ENCODE measurements at regions not wholly inside any gene's neighbourhood (a gene's known extent, or its start where the extent isn't known, plus 50 kb on each side); places are given as distances from the start of the nearest gene placed in this dataset.

- TF ChIP-seq SIN3A (conservative IDR thresholded peaks at IDR 0.05 in 1 of 2, IDR thresholded peaks at IDR 0.05 in 1 of 2; ENCODE audit: low read depth in 1 of 2, low read length in 2 of 2), result no peak
- no peak for TF ChIP-seq MAFK (IDR thresholded peaks at IDR 0.05; ENCODE audit: low read depth, low read length)
- no peak for TF ChIP-seq E2F6 (IDR thresholded peaks at IDR 0.05)
- no peak for TF ChIP-seq YY1 (IDR thresholded peaks at IDR 0.05; ENCODE audit: low read depth, low read length)
- no peak for TF ChIP-seq CREB1 (IDR thresholded peaks at IDR 0.05)
- no peak for TF ChIP-seq NRF1 (IDR thresholded peaks at IDR 0.05; ENCODE audit: low read depth, low read length)
These were observed 577.0 kb upstream of the TBX3 start (continued) for GRCh38 chr12:115260762-115261675.

All from H1 (cell line).